ENCODE measurements at regions not wholly inside any gene's neighbourhood (a gene's known extent, or its start where the extent isn't known, plus 50 kb on each side); places are given as distances from the start of the nearest gene placed in this dataset.
"Not testable (repeated sequence)": the region's sequence is repeated elsewhere in the genome, so short reads cannot be mapped to it uniquely, and the experiment has no call there.

- DNase-seq = no peak
These were observed 318.4 kb upstream of the OBI1 start for GRCh38 chr13:78977311-78977710.

- no peak for DNase-seq
These were observed 317.7 kb upstream of the OBI1 start for GRCh38 chr13:78976696-78977095.

GRCh38 chr13:78972561-78972960 is 313.6 kb upstream of the OBI1 start:
- DNase-seq = no peak

- no peak for DNase-seq
These were observed 312.5 kb upstream of the OBI1 start for GRCh38 chr13:78971355-78972025.

GRCh38 chr13:78960881-78961280 is 301.9 kb upstream of the OBI1 start:
- no peak for DNase-seq

- DNase-seq = no peak
These were observed 299.1 kb upstream of the OBI1 start for GRCh38 chr13:78958006-78958405.

- DNase-seq = no peak
These were observed 281.6 kb upstream of the OBI1 start for GRCh38 chr13:78940455-78941130.

GRCh38 chr13:78934336-78934735 is 275.4 kb upstream of the OBI1 start:
- DNase-seq = no peak

- no peak for DNase-seq
These were observed 256.1 kb upstream of the OBI1 start for GRCh38 chr13:78915015-78915414.

GRCh38 chr13:78913656-78914055 is 254.7 kb upstream of the OBI1 start:
- no peak for DNase-seq

GRCh38 chr13:78910147-78910546 is 251.2 kb upstream of the OBI1 start:
- DNase-seq = no peak

GRCh38 chr13:78909276-78909675 is 250.3 kb upstream of the OBI1 start:
- no peak for DNase-seq

- no peak for DNase-seq
These were observed 248.1 kb upstream of the OBI1 start for GRCh38 chr13:78907006-78907405.

- DNase-seq = no peak
These were observed 238.2 kb upstream of the OBI1 start for GRCh38 chr13:78897200-78897599.

GRCh38 chr13:78884571-78884970 is 225.6 kb upstream of the OBI1 start:
- no peak for DNase-seq

GRCh38 chr13:78881751-78882150 is 222.8 kb upstream of the OBI1 start:
- DNase-seq = no peak

- DNase-seq = no peak
These were observed 222.1 kb upstream of the OBI1 start for GRCh38 chr13:78881054-78881453.

- DNase-seq = no peak
These were observed 218.1 kb upstream of the OBI1 start for GRCh38 chr13:78876915-78877549.

GRCh38 chr13:78875792-78876580 is 217.0 kb upstream of the OBI1 start:
- no peak for DNase-seq

GRCh38 chr13:78868991-78869390 is 210.0 kb upstream of the OBI1 start:
- no peak for DNase-seq

GRCh38 chr13:78867655-78868054 is 208.7 kb upstream of the OBI1 start:
- no peak for DNase-seq

GRCh38 chr13:78866076-78866475 is 207.1 kb upstream of the OBI1 start:
- not testable (repeated sequence) for DNase-seq

GRCh38 chr13:78862446-78862845 is 203.5 kb upstream of the OBI1 start:
- no peak for DNase-seq

- no peak for DNase-seq
These were observed 193.8 kb upstream of the OBI1 start for GRCh38 chr13:78852709-78853108.
